H1 (cell line): ENCODE measurements at regions not wholly inside any gene's neighbourhood (a gene's known extent, or its start where the extent isn't known, plus 50 kb on each side); places are given as distances from the start of the nearest gene placed in this dataset.

ENCODE experiments used
- CBX5 ChIP-seq: fragments of 300-800, 300-1000 bp; sonication (generic); IDR thresholded peaks from 2 replicates; pipeline ENCODE4 v1.7.1; 2016; ENCODE audit warnings: antibody characterized with exemption, low read length, low read depth
- CHD2 ChIP-seq: IDR thresholded peaks from 2 replicates; pipeline ENCODE4 v1.6.1; 2012; ENCODE audit warnings: low read length, improper control_type of control experiment
- CREB1 ChIP-seq: IDR thresholded peaks from 2 replicates; pipeline ENCODE4 v1.6.1; 2012; ENCODE audit warnings: inconsistent platforms
- FOSL1 ChIP-seq: IDR thresholded peaks from 2 replicates; pipeline ENCODE4 v1.6.1; 2011; ENCODE audit warnings: mild to moderate bottlenecking, low read depth, low read length, moderate library complexity; ENCODE audit not compliant: insufficient read depth
- KDM1A ChIP-seq: fragments of 200-600, 300-600 bp; sonication (generic); IDR thresholded peaks from 2 replicates; pipeline ENCODE4 v1.7.1; 2016; ENCODE audit warnings: mild to moderate bottlenecking, low read length, borderline replicate concordance
- POU5F1 ChIP-seq: IDR thresholded peaks from 2 replicates; pipeline ENCODE4 v1.6.1; 2011; ENCODE audit warnings: low read depth, mild to moderate bottlenecking, low read length, moderate library complexity
- SIN3A ChIP-seq, 2 experiments: IDR thresholded peaks in 1 of 2; conservative IDR thresholded peaks in 1 of 2; 2 replicates each; pipeline ENCODE4 v1.6.1; 2011 to 2012; ENCODE audit warnings: low read length in 2 of 2, improper control_type of control experiment in 1 of 2, low read depth in 1 of 2, mild to moderate bottlenecking in 1 of 2
- SIX5 ChIP-seq: IDR thresholded peaks from 2 replicates; pipeline ENCODE4 v1.6.1; 2011; ENCODE audit warnings: mild to moderate bottlenecking, low read depth, low read length
- TAF1 ChIP-seq: IDR thresholded peaks from 2 replicates; pipeline ENCODE4 v1.6.1; 2011; ENCODE audit warnings: mild to moderate bottlenecking, low read depth, low read length
- TF ChIP-seq, protein P1 (sequence below): fragments of 300-600 bp; sonication (generic); IDR thresholded peaks from 2 replicates; pipeline ENCODE4 v1.7.1; 2012; ENCODE audit warnings: low read length, moderate library complexity, mild to moderate bottlenecking, inconsistent platforms; ENCODE audit not compliant: insufficient replicate concordance
- TF ChIP-seq, protein P2 (sequence below): IDR thresholded peaks from 2 replicates; pipeline ENCODE4 v1.6.1; 2012; ENCODE audit warnings: inconsistent platforms

DNA sequence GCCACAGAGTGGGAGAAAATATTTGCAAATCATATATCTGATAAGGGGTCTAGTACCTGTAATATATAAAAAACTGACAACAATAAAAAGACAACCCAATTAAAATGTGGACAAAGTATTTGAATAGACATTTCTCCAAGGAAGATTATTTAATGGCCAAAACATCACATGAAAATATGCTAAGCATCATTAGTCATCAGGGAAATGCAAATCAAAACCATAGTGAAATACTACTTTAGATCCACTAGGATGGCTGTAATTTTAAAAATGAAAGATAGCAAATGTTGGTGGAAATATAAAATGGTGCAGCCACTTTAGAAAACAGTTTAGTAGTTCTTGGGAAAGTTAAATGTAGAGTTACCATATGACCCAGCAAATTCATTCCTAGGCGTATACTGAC is 118.7 kb upstream of the KIF26B start (continued):
- TF ChIP-seq, protein P1, sequence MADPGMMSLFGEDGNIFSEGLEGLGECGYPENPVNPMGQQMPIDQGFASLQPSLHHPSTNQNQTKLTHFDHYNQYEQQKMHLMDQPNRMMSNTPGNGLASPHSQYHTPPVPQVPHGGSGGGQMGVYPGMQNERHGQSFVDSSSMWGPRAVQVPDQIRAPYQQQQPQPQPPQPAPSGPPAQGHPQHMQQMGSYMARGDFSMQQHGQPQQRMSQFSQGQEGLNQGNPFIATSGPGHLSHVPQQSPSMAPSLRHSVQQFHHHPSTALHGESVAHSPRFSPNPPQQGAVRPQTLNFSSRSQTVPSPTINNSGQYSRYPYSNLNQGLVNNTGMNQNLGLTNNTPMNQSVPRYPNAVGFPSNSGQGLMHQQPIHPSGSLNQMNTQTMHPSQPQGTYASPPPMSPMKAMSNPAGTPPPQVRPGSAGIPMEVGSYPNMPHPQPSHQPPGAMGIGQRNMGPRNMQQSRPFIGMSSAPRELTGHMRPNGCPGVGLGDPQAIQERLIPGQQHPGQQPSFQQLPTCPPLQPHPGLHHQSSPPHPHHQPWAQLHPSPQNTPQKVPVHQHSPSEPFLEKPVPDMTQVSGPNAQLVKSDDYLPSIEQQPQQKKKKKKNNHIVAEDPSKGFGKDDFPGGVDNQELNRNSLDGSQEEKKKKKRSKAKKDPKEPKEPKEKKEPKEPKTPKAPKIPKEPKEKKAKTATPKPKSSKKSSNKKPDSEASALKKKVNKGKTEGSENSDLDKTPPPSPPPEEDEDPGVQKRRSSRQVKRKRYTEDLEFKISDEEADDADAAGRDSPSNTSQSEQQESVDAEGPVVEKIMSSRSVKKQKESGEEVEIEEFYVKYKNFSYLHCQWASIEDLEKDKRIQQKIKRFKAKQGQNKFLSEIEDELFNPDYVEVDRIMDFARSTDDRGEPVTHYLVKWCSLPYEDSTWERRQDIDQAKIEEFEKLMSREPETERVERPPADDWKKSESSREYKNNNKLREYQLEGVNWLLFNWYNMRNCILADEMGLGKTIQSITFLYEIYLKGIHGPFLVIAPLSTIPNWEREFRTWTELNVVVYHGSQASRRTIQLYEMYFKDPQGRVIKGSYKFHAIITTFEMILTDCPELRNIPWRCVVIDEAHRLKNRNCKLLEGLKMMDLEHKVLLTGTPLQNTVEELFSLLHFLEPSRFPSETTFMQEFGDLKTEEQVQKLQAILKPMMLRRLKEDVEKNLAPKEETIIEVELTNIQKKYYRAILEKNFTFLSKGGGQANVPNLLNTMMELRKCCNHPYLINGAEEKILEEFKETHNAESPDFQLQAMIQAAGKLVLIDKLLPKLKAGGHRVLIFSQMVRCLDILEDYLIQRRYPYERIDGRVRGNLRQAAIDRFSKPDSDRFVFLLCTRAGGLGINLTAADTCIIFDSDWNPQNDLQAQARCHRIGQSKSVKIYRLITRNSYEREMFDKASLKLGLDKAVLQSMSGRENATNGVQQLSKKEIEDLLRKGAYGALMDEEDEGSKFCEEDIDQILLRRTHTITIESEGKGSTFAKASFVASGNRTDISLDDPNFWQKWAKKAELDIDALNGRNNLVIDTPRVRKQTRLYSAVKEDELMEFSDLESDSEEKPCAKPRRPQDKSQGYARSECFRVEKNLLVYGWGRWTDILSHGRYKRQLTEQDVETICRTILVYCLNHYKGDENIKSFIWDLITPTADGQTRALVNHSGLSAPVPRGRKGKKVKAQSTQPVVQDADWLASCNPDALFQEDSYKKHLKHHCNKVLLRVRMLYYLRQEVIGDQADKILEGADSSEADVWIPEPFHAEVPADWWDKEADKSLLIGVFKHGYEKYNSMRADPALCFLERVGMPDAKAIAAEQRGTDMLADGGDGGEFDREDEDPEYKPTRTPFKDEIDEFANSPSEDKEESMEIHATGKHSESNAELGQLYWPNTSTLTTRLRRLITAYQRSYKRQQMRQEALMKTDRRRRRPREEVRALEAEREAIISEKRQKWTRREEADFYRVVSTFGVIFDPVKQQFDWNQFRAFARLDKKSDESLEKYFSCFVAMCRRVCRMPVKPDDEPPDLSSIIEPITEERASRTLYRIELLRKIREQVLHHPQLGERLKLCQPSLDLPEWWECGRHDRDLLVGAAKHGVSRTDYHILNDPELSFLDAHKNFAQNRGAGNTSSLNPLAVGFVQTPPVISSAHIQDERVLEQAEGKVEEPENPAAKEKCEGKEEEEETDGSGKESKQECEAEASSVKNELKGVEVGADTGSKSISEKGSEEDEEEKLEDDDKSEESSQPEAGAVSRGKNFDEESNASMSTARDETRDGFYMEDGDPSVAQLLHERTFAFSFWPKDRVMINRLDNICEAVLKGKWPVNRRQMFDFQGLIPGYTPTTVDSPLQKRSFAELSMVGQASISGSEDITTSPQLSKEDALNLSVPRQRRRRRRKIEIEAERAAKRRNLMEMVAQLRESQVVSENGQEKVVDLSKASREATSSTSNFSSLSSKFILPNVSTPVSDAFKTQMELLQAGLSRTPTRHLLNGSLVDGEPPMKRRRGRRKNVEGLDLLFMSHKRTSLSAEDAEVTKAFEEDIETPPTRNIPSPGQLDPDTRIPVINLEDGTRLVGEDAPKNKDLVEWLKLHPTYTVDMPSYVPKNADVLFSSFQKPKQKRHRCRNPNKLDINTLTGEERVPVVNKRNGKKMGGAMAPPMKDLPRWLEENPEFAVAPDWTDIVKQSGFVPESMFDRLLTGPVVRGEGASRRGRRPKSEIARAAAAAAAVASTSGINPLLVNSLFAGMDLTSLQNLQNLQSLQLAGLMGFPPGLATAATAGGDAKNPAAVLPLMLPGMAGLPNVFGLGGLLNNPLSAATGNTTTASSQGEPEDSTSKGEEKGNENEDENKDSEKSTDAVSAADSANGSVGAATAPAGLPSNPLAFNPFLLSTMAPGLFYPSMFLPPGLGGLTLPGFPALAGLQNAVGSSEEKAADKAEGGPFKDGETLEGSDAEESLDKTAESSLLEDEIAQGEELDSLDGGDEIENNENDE, result no peak
- no peak for TF ChIP-seq TAF1
- TF ChIP-seq SIN3A (conservative IDR thresholded peaks at IDR 0.05 in 1 of 2, IDR thresholded peaks at IDR 0.05 in 1 of 2; ENCODE audit: low read depth in 1 of 2, low read length in 2 of 2), result no peak
- TF ChIP-seq POU5F1, result no peak
- TF ChIP-seq CHD2, result no peak
- no peak for TF ChIP-seq CBX5
- TF ChIP-seq, protein P2, sequence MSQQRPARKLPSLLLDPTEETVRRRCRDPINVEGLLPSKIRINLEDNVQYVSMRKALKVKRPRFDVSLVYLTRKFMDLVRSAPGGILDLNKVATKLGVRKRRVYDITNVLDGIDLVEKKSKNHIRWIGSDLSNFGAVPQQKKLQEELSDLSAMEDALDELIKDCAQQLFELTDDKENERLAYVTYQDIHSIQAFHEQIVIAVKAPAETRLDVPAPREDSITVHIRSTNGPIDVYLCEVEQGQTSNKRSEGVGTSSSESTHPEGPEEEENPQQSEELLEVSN, result no peak
- no peak for TF ChIP-seq CREB1
- TF ChIP-seq SIX5, result no peak
- TF ChIP-seq FOSL1, result no peak
- TF ChIP-seq KDM1A, result no peak
